GM12874 (cell line): ENCODE measurements at regions not wholly inside any gene's neighbourhood (a gene's known extent, or its start where the extent isn't known, plus 50 kb on each side); places are given as distances from the start of the nearest gene placed in this dataset.

Experiments
- TF ChIP-seq, protein P1 (sequence below): IDR thresholded peaks from 2 replicates; pipeline ENCODE4 v1.5.1; 2011; ENCODE audit warnings: low read depth, mild to moderate bottlenecking, control low read depth, low read length, moderate library complexity; ENCODE audit not compliant: insufficient read depth

DNA sequence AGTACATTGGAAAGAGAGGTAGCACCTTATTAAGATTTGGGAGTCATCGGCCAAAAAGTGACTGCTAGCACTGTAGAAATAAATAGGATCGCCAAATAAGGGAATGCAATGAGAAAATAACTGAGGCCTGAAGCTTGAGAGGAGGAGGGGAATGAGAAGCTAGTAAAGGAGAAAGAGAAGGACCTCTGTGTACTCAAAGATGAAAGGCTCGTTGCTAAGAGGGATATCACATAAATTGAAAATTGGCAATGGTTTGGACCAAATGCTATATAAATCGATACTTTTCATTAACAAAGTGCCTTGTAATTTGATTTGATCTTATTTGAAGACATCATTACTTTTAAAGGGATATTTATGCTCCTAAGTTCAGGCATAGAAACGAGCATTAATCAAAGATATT is 796.3 kb downstream of the QKI start:
- TF ChIP-seq, protein P1, sequence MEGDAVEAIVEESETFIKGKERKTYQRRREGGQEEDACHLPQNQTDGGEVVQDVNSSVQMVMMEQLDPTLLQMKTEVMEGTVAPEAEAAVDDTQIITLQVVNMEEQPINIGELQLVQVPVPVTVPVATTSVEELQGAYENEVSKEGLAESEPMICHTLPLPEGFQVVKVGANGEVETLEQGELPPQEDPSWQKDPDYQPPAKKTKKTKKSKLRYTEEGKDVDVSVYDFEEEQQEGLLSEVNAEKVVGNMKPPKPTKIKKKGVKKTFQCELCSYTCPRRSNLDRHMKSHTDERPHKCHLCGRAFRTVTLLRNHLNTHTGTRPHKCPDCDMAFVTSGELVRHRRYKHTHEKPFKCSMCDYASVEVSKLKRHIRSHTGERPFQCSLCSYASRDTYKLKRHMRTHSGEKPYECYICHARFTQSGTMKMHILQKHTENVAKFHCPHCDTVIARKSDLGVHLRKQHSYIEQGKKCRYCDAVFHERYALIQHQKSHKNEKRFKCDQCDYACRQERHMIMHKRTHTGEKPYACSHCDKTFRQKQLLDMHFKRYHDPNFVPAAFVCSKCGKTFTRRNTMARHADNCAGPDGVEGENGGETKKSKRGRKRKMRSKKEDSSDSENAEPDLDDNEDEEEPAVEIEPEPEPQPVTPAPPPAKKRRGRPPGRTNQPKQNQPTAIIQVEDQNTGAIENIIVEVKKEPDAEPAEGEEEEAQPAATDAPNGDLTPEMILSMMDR, result no peak

DNA sequence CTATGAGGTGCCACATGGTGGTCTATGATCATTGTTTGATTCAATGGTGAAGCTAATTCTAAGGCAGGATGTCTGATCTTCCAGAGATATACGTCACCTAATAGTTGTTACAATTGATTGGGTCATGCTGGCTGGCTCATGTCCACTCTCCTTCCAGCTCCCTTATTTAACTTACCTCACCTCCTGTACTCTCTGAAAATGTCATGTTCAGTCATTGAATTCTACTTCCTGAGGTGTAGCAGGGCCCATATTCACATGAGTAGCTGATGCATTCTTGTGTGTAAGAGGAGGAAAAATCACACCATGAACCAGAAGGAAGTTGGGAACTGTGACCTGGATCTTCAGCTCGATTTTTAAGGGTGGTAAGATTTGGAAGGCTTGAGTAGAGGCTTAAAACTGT is 795.8 kb downstream of the QKI start:
- TF ChIP-seq, protein P1, result no peak

DNA sequence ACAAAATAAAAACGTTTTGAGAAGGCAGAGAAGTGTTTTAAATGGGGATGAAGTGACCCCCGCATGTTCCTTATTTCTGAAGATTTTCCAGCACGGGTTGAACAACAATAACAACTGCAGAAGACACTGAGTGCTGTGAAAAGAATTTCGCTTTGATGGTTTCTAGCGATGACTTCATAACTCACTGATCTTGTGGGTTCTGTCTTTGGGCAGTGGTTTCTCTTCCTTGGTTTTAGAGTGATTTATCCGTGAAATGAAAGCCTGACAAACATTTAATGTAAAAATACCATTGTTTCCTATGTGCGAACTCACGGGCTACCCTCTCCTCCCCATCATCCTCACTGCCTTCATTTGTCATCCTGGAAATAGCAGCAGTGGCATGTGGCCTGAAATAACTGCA is 793.9 kb downstream of the QKI start:
- TF ChIP-seq, protein P1, result no peak

DNA sequence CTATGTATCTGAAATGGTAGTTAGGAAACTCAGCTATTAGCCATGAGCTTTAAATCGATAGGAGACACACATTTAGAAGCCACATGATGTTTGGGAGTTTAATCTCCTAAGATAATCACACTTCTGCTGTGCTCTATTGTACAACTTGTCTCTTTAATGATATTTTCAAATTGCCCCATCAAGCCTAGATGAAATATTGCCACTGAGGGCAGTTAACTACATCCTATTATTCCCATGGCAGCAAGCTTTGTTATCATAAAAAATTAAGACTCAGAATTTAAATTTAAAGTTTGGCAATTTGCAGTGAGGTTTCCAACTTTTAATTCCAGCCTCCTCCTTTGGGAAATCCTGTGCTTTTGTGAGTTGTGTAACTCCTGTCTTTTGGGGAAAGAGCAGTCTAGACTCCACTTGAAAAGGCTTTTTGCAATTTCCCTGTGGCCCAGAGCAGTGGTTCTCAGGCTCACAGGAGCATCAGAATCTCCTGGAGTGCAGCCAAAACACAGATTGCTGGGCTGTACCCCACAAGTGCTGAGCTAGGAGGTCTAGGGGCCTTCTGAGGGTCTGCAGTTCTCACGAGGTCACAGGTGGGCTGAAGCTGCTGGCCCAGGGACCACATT is 792.4 kb downstream of the QKI start:
- TF ChIP-seq, protein P1, result no peak

DNA sequence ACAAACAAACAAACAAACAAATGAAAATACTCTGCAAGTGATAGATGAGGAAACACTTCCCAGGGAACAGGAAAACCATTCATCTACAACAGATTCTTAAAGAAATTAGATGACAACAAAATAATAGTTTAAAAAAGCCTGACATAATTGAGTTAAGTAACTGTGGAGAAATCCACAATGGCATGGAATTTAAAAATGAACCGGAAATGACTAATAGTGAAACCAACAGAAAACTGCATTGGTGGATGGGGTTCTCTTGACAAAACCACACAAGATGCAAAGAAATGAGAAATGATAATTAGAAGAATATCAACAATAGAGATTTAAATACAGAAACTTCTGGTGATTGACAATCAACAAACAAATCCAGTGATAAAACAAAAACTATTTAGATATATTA is 785.6 kb downstream of the QKI start:
- TF ChIP-seq, protein P1, result no peak

DNA sequence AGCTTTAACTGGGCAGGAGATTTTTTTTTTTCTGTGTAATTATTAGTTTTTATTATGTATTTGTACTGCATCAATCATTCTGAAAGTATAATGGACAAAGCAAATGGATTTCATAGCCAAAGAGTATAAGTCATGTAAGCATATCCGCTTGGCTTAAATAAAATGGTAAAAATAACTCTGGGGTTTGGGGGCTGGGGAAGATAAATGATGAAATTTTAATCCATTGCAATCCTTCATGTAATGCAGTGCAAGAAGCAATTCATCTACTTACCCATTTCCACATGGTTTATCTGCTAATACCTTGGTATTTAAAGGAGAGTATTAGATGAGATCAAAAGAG is 781.4 kb downstream of the QKI start:
- TF ChIP-seq, protein P1, result no peak

DNA sequence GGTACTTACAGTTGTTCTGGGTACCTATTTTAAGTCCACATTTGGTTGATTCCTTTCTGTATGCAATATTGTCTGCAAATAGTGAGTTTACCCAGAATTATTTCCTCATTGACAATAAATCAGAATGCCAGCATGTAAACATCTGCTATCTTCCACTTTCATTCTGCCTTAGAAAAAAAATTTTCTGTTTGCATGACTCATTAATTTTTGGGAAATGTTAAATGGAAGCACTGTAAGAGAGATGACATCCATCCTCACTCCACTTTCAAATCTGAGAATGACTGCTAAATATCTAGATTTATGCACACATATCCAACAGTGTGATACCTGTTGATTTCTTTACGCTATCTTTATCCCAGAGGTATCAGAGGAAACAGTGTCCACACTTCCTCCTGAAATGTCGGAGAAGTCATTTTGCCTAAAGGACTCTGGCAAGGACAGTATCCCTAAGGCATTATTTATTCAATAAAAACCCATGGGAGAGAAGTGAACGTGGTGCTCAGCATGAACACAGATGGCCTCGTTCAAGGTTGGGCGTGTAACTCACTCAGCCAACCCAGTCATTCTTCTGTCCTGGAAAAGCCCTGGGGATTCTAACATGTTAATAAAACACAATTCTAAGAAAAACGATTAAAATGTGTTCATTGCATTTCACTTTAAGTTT is 780.9 kb downstream of the QKI start:
- TF ChIP-seq, protein P1, result no peak
